ENCODE measurements at regions not wholly inside any gene's neighbourhood (a gene's known extent, or its start where the extent isn't known, plus 50 kb on each side); places are given as distances from the start of the nearest gene placed in this dataset.
A peak's percentile ranks its signal among the peaks of the same experiment; 100 is the strongest.

DNA sequence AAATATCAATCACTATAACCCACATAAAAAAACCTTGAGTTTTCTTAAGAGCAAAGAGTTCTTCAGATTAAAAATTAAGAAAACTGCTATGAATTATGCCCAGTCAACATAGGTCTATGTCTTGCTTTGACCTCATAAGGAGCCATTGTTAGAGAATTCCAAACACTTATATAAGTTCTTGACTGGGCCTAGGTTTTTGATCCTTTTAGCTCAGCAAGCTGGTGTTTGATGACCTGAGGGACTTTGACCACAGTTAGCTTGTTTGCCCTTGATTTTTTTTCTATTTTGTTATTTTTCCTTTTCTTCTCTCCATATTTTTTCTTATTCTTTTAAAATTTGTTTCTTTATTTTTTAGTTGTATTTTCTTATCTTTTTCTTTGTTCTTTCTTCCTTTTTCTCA is 122.3 kb downstream of the RHOU start:
- TF ChIP-seq, protein P1, sequence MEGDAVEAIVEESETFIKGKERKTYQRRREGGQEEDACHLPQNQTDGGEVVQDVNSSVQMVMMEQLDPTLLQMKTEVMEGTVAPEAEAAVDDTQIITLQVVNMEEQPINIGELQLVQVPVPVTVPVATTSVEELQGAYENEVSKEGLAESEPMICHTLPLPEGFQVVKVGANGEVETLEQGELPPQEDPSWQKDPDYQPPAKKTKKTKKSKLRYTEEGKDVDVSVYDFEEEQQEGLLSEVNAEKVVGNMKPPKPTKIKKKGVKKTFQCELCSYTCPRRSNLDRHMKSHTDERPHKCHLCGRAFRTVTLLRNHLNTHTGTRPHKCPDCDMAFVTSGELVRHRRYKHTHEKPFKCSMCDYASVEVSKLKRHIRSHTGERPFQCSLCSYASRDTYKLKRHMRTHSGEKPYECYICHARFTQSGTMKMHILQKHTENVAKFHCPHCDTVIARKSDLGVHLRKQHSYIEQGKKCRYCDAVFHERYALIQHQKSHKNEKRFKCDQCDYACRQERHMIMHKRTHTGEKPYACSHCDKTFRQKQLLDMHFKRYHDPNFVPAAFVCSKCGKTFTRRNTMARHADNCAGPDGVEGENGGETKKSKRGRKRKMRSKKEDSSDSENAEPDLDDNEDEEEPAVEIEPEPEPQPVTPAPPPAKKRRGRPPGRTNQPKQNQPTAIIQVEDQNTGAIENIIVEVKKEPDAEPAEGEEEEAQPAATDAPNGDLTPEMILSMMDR (IDR thresholded peaks at IDR 0.05) = no peak
- H3K79me2 ChIP-seq (ENCODE audit: insufficient read depth, low read length) = no peaks in the 10 kb centered on the region
- no peaks in the 10 kb centered on the region for H3K9me3 ChIP-seq (replicated peaks in 1 of 2; ENCODE audit: control insufficient read depth in 1 of 2, insufficient read depth in 1 of 2, low read length in 2 of 2)
- DNase-seq = no peak
- Mint-ChIP-seq H3K27me3 (ENCODE audit: low read depth in 3 of 3) (peaks cover 0 to 6% (median 2%) of the 10 kb centered on the region in 3 donors), H3K36me3 (peaks cover 0 to 2% of the 10 kb centered on the region in 2 donors), H3K4me3 (no peak overlapping the region), H3K9me3 (peaks cover 0 to 6% (median 2%) of the 10 kb centered on the region in 7 donors), H3K27ac (no peak overlapping the region), H3K4me1 (peaks cover 15% of the 10 kb centered on the region)
- H3K36me3 ChIP-seq (replicated peaks in 1 of 2; ENCODE audit: control insufficient read depth in 1 of 2, insufficient read depth in 2 of 2, low read length in 2 of 2) = no peaks in the 10 kb centered on the region
- H3K4me1 ChIP-seq (ENCODE audit: control insufficient read depth in 1 of 2, insufficient read depth in 2 of 2, low read length in 2 of 2) = peaks cover 17 to 19% of the 10 kb centered on the region in 2 donors
- H3K27me3 ChIP-seq (ENCODE audit: control insufficient read depth in 2 of 2, insufficient read depth in 2 of 2, low read length in 2 of 2) = no peaks in the 10 kb centered on the region
- H3K4me2 ChIP-seq (replicated peaks; ENCODE audit: extremely low read depth, low read length, poor library complexity, severe bottlenecking) = no peak overlapping the region
- H3K9ac ChIP-seq (ENCODE audit: insufficient read depth, low read length, poor library complexity, severe bottlenecking) = no peak overlapping the region
- H4K20me1 ChIP-seq (ENCODE audit: insufficient read depth, low read length) = no peaks in the 10 kb centered on the region
- no peak overlapping the region for H2AFZ ChIP-seq (ENCODE audit: insufficient read depth, low read depth, low read length, poor library complexity, severe bottlenecking)
- no peak overlapping the region for H3K4me3 ChIP-seq (replicated peaks in 1 of 3; ENCODE audit: low read depth in 2 of 3, low read length in 3 of 3)
- intact Hi-C loops (cut with micrococcal nuclease) = no loop called here
- no peak overlapping the region for H3K27ac ChIP-seq (ENCODE audit: low read depth in 1 of 2, low read length in 2 of 2)

DNA sequence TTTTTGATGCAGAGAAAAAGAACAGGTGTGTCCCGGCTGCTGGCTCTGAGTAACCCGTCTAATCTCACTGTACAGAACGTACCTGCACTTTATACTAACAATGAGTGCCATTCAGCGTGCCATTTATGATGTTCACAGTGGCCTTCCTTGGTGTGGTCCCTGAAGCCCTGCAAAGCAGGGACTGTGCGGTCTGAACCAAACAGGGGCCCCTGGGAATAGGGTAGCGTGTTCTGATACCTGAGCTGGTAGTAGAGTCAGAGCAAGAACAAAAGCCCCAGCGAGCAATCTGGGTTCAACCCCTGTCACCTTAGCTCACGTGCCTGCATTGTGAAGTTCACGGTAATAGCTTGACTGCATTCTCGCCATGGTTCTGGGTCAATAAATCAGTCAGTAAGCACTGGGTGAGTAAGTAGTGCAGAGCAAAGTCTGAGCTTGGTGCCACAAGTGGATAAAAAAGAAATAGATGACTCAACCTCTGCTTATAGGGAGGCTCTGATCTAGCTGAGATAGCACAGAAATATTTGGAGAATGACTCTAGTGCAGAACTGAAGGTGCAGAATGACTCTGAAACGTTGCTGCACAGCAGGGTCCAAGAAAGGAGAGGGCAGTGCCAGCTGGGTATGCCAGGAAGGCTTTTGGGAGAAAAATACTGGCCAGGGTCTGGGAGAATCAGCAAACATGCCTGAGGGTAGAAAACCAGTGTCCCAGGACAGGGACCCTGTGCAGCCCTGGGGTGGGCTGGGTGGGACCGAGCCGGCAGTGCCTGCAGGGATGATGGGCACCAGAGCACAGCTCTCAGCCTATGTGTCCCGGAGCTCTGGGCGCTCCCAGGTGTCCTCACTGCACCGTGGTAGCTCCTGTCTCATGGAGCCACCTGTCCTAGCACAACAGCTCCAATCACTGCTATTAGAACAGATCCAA is 125.9 kb downstream of the RHOU start:
- H3K4me1 ChIP-seq (ENCODE audit: control insufficient read depth in 1 of 2, insufficient read depth in 2 of 2, low read length in 2 of 2) = peaks cover 32 to 41% of the 10 kb centered on the region in 2 donors
- Mint-ChIP-seq H3K27ac (peak overlapping the region in 1 of 7 donors; percentile 40), H3K9me3 (peaks cover 0 to 2% (median 0%) of the 10 kb centered on the region in 7 donors), H3K27me3 (ENCODE audit: low read depth in 3 of 3) (peaks cover 0 to 6% (median 2%) of the 10 kb centered on the region in 3 donors), H3K36me3 (peaks cover 0 to 2% of the 10 kb centered on the region in 2 donors), H3K4me1 (peaks cover 37% of the 10 kb centered on the region), H3K4me3 (peak overlapping the region; percentile 49 to 62)
- H2AFZ ChIP-seq (ENCODE audit: insufficient read depth, low read depth, low read length, poor library complexity, severe bottlenecking) = no peak overlapping the region
- 87% methylated on average over 12 of the region's 16 CpGs for WGBS (ENCODE audit: insufficient coverage)
- peak overlapping the region; percentile 40 for H3K4me2 ChIP-seq (replicated peaks; ENCODE audit: extremely low read depth, low read length, poor library complexity, severe bottlenecking)
- H3K27me3 ChIP-seq (ENCODE audit: control insufficient read depth in 2 of 2, insufficient read depth in 2 of 2, low read length in 2 of 2) = no peaks in the 10 kb centered on the region
- no peaks in the 10 kb centered on the region for H4K20me1 ChIP-seq (ENCODE audit: insufficient read depth, low read length)
- H3K9me3 ChIP-seq (replicated peaks in 1 of 2; ENCODE audit: control insufficient read depth in 1 of 2, insufficient read depth in 1 of 2, low read length in 2 of 2) = no peaks in the 10 kb centered on the region
- DNase-seq = no peak
- intact Hi-C loops (cut with micrococcal nuclease) = no loop called here
- TF ChIP-seq, protein P1 (IDR thresholded peaks at IDR 0.05) = no peak
- H3K79me2 ChIP-seq (ENCODE audit: insufficient read depth, low read length) = no peaks in the 10 kb centered on the region
- no peak overlapping the region for H3K27ac ChIP-seq (ENCODE audit: low read depth in 1 of 2, low read length in 2 of 2)
- peak overlapping the region in 1 of 3 experiments; percentile 3 for H3K4me3 ChIP-seq (replicated peaks in 1 of 3; ENCODE audit: low read depth in 2 of 3, low read length in 3 of 3)
- no peaks in the 10 kb centered on the region for H3K36me3 ChIP-seq (replicated peaks in 1 of 2; ENCODE audit: control insufficient read depth in 1 of 2, insufficient read depth in 2 of 2, low read length in 2 of 2)
- no peak overlapping the region for H3K9ac ChIP-seq (ENCODE audit: insufficient read depth, low read length, poor library complexity, severe bottlenecking)

Data from CD14-positive monocyte (primary cell).